ENCODE measurements at regions not wholly inside any gene's neighbourhood (a gene's known extent, or its start where the extent isn't known, plus 50 kb on each side); places are given as distances from the start of the nearest gene placed in this dataset.

GRCh38 chr2:14445670-14446069 is 186.8 kb upstream of the LRATD1 start:
- Histone ChIP-seq H3K36me3 (no peaks in the 10 kb centered on the region), H3K4me3 (no peak overlapping the region), H3K4me1 (ENCODE audit: low read depth) (no peaks in the 10 kb centered on the region), H3K9me3 (ENCODE audit: low read depth) (no peaks in the 10 kb centered on the region), H3K27me3 (no peaks in the 10 kb centered on the region), H3K27ac (no peak overlapping the region)
- TF ChIP-seq CTCF (IDR thresholded peaks at IDR 0.05; ENCODE audit: low read depth, low read length) = no peak
- DNase-seq (ENCODE audit: low read depth in 1 of 2, low spot score in 1 of 2) = no peak

GRCh38 chr2:14448340-14448739 is 184.2 kb upstream of the LRATD1 start:
- H3K27me3 ChIP-seq = no peaks in the 10 kb centered on the region
- H3K27ac ChIP-seq = no peak overlapping the region
- DNase-seq (ENCODE audit: low read depth in 1 of 2, low spot score in 1 of 2) = no peak
- no peak overlapping the region for H3K4me3 ChIP-seq
- H3K4me1 ChIP-seq (ENCODE audit: low read depth) = no peaks in the 10 kb centered on the region
- no peak for TF ChIP-seq CTCF (IDR thresholded peaks at IDR 0.05; ENCODE audit: low read depth, low read length)
- no peaks in the 10 kb centered on the region for H3K36me3 ChIP-seq
- H3K9me3 ChIP-seq (ENCODE audit: low read depth) = no peaks in the 10 kb centered on the region

GRCh38 chr2:14451312-14451711 is 181.2 kb upstream of the LRATD1 start:
- no peak for DNase-seq (ENCODE audit: low read depth in 1 of 2, low spot score in 1 of 2)
- TF ChIP-seq CTCF (IDR thresholded peaks at IDR 0.05; ENCODE audit: low read depth, low read length) = no peak
- no peaks in the 10 kb centered on the region for H3K27me3 ChIP-seq
- H3K36me3 ChIP-seq = no peaks in the 10 kb centered on the region
- H3K4me3 ChIP-seq = no peak overlapping the region
- no peaks in the 10 kb centered on the region for H3K9me3 ChIP-seq (ENCODE audit: low read depth)
- H3K27ac ChIP-seq = no peak overlapping the region
- H3K4me1 ChIP-seq (ENCODE audit: low read depth) = no peaks in the 10 kb centered on the region

- no peak for DNase-seq (ENCODE audit: low read depth in 1 of 2, low spot score in 1 of 2)
- no peak for TF ChIP-seq CTCF (IDR thresholded peaks at IDR 0.05; ENCODE audit: low read depth, low read length)
- Histone ChIP-seq H3K27me3 (no peaks in the 10 kb centered on the region), H3K4me3 (no peak overlapping the region), H3K36me3 (no peaks in the 10 kb centered on the region), H3K4me1 (ENCODE audit: low read depth) (no peaks in the 10 kb centered on the region), H3K27ac (no peak overlapping the region), H3K9me3 (ENCODE audit: low read depth) (no peaks in the 10 kb centered on the region)
Measured at GRCh38 chr2:14454202-14454601, 178.3 kb upstream of the LRATD1 start.

- Histone ChIP-seq H3K4me3 (no peak overlapping the region), H3K4me1 (ENCODE audit: low read depth) (no peaks in the 10 kb centered on the region), H3K9me3 (ENCODE audit: low read depth) (no peaks in the 10 kb centered on the region), H3K27me3 (no peaks in the 10 kb centered on the region), H3K27ac (no peak overlapping the region), H3K36me3 (no peaks in the 10 kb centered on the region)
- DNase-seq (ENCODE audit: low read depth in 1 of 2, low spot score in 1 of 2) = no peak
- TF ChIP-seq CTCF (IDR thresholded peaks at IDR 0.05; ENCODE audit: low read depth, low read length) = no peak
Measured at GRCh38 chr2:14459786-14460325, 172.7 kb upstream of the LRATD1 start.

- no peak overlapping the region for H3K27ac ChIP-seq
- no peaks in the 10 kb centered on the region for H3K9me3 ChIP-seq (ENCODE audit: low read depth)
- no peak for TF ChIP-seq CTCF (IDR thresholded peaks at IDR 0.05; ENCODE audit: low read depth, low read length)
- H3K4me1 ChIP-seq (ENCODE audit: low read depth) = no peaks in the 10 kb centered on the region
- H3K36me3 ChIP-seq = no peaks in the 10 kb centered on the region
- no peaks in the 10 kb centered on the region for H3K27me3 ChIP-seq
- no peak for DNase-seq (ENCODE audit: low read depth in 1 of 2, low spot score in 1 of 2)
- no peak overlapping the region for H3K4me3 ChIP-seq
Measured at GRCh38 chr2:14475994-14476393, 156.5 kb upstream of the LRATD1 start.

All from cardiac muscle cell (in vitro differentiated cells and primary cell).